Stimulated activated naive CD4-positive, alpha-beta T cell treated with Interleukin-2 at 50 U/mL for 16 hours (primary cell): ENCODE measurements at regions not wholly inside any gene's neighbourhood (a gene's known extent, or its start where the extent isn't known, plus 50 kb on each side); places are given as distances from the start of the nearest gene placed in this dataset.
"Not testable (repeated sequence)": the region's sequence is repeated elsewhere in the genome, so short reads cannot be mapped to it uniquely, and the experiment has no call there.

Experiments used
- DNase-seq: peaks from one replicate; lab custom pipeline; 2025; lab: John Stamatoyannopoulos, UW

DNA sequence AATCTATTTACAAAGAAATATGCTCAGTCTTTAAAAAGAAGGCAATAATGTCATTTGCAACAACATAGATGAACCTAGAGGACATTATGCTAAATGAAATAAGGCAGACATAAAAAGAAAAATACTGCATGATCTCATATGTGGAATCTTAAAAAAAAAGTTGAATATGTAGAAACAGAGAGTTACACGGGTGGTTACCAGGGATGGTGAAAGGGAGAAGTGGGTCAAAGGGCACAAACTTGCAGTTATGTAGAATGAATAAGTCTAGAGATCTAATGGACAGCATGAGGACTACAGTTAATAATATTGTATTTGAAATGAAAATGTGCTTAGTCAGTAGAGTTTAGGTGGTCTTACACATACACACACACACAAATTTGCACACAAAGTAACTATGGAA lies 88.2 kb upstream of the CCDC71L start:
- DNase-seq, result no peak

GRCh38 chr7:106750773-106751172 lies 89.8 kb upstream of the CCDC71L start:
- no peak for DNase-seq

- no peak for DNase-seq
Measured at GRCh38 chr7:106752367-106752766, 91.4 kb upstream of the CCDC71L start.

- DNase-seq, result not testable (repeated sequence)
Measured at GRCh38 chr7:106755024-106755423, 94.1 kb upstream of the CCDC71L start.

- no peak for DNase-seq
Measured at GRCh38 chr7:106755641-106756040, 94.7 kb upstream of the CCDC71L start.

DNA sequence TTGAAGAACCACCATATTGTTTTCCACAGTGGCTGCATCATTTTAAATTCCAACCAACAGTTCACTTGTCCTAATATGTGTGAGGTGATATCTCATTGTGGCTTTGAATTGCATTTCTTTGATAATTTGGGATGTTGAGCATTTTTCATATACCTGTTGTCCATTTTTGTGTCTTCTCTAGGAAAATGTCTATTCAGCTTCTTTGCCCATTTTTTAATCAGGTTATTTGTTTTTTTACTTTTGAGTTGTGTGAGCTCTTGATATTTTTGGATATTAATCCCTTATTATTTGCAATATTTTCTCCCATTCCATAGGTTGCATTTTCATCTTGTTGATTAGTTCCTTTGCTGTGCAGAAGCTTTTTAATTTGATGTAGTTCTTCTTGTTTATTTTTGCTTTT lies 95.1 kb upstream of the CCDC71L start:
- no peak for DNase-seq

DNA sequence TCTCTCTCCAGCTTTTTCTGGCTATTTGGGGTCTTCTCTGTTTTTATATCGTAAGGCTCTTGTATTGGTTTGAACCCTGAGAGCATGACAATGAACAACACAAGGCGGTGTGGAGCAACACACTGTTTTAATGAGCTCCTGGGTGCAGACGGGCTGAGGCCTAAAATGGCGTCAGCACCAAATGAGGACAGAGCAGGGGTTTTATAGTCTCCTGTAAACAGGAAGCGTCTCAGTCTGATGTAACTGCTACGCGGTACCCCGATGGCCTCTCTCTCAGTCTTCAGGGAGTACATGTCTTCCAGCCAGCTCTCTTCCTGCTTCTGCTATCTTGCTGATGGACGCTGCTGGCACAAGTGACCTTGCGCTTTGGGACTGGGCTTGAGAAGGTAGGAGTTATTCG lies 95.9 kb upstream of the CCDC71L start:
- DNase-seq, result no peak

GRCh38 chr7:106757846-106758245 lies 96.9 kb upstream of the CCDC71L start:
- DNase-seq, result no peak

DNA sequence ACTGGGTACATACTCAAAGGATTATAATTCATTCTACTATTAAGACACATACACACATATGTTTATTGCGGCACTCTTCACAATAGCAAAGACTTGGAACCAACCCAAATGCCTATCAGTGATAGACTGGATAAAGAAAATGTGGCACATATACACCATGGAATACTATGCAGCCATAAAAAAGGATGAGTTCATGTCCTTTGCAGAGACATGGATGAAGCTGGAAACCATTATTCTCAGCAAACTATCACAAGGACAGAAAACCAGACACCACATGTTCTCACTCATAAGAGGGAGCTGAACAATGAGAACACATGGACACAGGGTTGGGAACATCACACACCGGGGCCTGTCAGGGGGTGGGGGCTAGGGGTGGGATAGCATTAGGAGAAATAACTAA lies 101.9 kb upstream of the CCDC71L start:
- not testable (repeated sequence) for DNase-seq

GRCh38 chr7:106763717-106764116 lies 101.4 kb upstream of the PIK3CG start:
- no peak for DNase-seq

- DNase-seq, result no peak
Measured at GRCh38 chr7:106765727-106766355, 99.2 kb upstream of the PIK3CG start.

DNA sequence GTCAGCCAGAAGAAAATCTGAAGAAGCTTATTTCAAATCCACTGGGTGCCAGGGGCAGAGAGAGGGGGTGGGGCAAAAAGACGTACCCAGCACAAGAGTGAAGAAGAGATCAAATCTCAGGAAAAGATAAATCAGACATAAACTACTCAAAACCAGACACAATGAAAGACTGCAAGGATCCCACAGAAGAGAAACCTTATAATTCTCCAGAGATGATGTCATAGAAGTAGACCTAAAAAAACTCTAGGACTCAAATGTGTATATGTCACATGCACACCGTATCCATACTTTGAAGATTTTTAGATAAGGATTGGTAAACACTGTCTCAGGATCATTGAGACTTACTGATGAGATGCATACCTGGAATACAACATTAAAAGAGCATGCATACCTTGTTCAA lies 98.5 kb upstream of the PIK3CG start:
- DNase-seq, result no peak

DNA sequence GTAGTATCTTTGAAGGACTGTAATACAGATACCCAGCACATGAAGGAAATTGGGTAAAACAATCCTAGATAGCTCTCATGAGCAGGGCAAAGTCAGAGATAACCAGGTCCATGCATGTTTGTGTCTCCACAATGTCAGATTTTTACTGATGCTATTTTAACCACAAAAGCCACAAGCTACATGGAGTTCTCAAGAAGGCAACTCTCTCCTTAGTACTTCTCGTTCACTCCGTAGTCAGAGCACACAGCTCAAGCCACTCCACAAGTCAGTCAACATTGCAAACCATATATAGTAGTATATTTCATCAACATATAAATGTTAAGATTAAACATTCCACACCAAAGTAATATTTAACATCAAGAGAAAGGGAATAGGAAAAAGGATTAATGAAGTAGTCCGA lies 98.0 kb upstream of the PIK3CG start:
- no peak for DNase-seq

DNA sequence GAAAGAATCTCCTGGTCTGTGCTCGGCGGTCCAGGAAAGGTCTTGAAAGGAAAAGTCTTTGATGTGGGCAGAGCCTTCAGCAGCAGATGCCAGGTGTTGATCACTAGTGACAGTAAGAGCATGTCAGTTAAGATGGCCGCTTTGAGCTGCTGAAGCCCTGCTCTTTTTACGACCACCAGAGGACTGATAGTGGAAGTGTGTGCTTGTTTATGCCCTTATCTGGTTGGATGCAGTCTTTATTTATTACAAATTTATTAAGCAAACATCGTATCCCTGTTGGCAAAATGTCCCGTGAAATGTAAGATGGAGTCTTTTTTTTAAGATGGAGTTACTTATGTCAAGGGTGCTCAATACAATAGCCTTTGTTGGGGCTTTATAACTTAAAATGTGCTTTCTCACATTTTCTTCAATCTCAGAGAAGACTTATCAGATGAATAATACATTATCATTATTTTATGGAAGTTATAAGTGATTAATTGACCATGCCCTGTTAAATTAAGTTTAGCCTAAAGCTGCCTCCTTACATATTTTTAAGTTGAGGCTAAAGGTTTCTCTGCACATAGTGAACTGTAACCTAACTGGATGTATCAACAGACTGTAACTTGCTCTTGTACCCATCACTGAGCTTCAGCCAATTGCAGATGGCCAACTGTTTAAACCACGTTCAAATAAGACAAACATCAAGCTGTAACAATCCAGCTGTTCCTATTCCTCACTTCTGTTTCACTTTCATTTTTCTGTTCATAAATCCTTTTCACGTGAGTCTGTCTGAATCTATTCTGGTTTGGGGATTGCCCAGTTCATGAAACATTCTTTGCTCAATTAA lies 97.4 kb upstream of the PIK3CG start:
- DNase-seq, result no peak

DNA sequence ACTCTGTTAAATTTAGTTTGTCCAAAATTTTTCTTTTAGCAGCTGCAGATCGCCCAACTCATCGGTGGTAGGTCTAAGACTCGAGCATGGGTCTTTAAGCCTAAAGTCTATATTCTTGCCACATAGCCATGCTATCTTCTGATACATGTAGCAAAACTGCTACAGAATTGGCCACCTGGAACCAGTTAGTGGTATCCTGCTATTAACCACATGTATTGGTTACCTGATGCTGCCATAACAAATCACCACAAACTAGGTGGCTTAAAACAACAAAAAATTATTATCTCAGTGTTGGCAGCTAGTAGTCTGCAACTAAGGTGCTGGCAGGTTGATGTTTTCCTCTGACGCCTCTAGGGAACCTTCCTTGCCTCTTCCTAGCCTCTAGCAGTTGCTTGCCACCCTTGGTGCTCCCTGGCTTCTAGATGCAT lies 96.7 kb upstream of the PIK3CG start:
- DNase-seq, result no peak

GRCh38 chr7:106770191-106770590 lies 94.9 kb upstream of the PIK3CG start:
- DNase-seq, result no peak

DNA sequence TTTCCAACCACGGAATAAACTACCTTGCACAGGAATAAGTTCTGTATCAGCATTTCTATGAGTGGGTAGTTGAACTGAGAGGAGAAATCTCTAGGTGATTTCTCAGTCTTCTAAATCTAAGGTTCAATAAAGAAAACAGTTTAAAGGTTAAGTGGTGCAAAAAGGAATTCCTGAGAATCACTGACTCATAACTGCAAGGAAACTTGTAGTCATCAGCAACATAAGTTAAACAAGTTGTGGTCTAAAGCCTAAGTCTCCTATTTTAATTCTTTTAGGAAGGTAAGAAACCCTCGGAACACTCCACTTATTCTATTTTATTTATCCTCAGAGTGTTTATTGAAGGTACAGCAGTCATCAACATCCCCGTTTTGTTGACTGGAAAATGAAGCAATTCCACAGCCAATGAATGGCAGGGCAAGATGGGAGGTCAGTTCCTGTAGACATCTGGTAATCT lies 92.4 kb upstream of the PIK3CG start:
- no peak for DNase-seq

- DNase-seq, result no peak
Measured at GRCh38 chr7:106773228-106773627, 91.9 kb upstream of the PIK3CG start.

GRCh38 chr7:106773721-106774120 lies 91.4 kb upstream of the PIK3CG start:
- DNase-seq, result no peak

- no peak for DNase-seq
Measured at GRCh38 chr7:106774213-106774767, 90.8 kb upstream of the PIK3CG start.

DNA sequence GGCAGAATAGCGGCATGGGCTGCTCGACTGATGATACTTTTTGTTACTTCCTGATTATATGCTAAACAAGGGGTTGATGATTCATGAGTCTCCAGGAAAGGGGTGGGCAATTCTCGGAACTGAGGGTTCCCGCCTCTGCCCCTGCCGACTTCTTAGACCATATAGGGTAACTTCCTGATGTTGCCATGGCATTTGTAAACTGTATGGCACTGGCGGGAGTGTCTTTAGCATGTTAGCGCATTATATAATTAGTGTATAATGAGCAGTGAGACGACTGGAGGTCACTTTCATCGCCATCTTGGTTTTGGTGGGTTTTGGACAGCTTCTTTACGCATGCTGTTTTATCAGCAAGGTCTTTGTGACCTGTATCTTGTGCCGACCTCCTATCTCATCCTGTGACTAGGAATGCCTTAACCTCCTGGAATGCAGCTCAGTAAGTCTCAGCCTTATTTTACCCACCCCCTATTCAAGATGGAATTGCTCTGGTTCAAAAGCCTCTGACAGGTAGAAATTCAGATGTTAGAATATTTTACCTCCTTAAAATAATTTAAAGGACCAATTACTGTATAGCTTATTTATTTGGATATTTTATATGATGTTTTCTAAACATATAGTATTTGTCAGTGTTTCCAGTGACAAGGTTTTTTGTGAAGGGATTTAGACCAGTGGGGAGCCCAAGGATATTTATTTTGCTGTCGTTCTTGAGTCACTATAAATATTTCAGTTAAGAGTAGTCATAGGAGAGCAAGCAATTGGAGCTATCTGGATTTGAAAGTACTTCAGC lies 90.1 kb upstream of the PIK3CG start:
- DNase-seq, result peak; percentile 37

- no peak for DNase-seq
Measured at GRCh38 chr7:106775552-106775936, 89.5 kb upstream of the PIK3CG start.
